IMR-90 (cell line): ENCODE measurements at regions not wholly inside any gene's neighbourhood (a gene's known extent, or its start where the extent isn't known, plus 50 kb on each side); places are given as distances from the start of the nearest gene placed in this dataset.

Experiments used
- ATAC-seq: fragments of 200-7000 bp; cut with Tn5 transposase; 2 replicates; pipeline ENCODE4 v1.9.1; 2020; ENCODE audit warnings: low read depth, mild to moderate bottlenecking, moderate library complexity
- BruUV-seq: library from RNA; stranded (reverse); fragments of 400-500 nt; replicated peaks from 2 replicates; lab custom pipeline; 2021; lab: Mats Ljungman, UMichigan
- CTCF ChIA-PET: fragments of 300-600 bp; formaldehyde crosslinking; extraction: SDS; loops from one replicate; lab custom pipeline; 2021; ENCODE audit warnings: antibody characterized with exemption; lab: Yijun Ruan, JAX
- POLR2A ChIA-PET: fragments of 300-600 bp; sonication (Branson Sonifier 250); formaldehyde crosslinking; loops from one replicate; lab custom pipeline; 2022; ENCODE audit warnings: antibody characterized with exemption; ENCODE audit not compliant: unreplicated experiment; lab: Charles Lee
- DNase-seq: peaks from one replicate; pipeline ENCODE4 v3.0.0; 2013
- H2AFZ ChIP-seq: replicated peaks from 2 replicates; pipeline ENCODE3; 2013; ENCODE audit warnings: low read length, mild to moderate bottlenecking; ENCODE audit not compliant: poor library complexity
- H2AK5ac ChIP-seq: 2 replicates; pipeline ENCODE4 v1.6.1; 2013; ENCODE audit warnings: low read depth, low read length, inconsistent platforms
- H2AK9ac ChIP-seq: replicated peaks from 2 replicates; pipeline ENCODE3; 2013; ENCODE audit warnings: mild to moderate bottlenecking, low read depth, low read length, moderate library complexity; ENCODE audit not compliant: poor library complexity
- H2BK120ac ChIP-seq: 2 replicates; pipeline ENCODE4 v1.6.1; 2013; ENCODE audit warnings: low read depth, low read length, inconsistent platforms
- H2BK15ac ChIP-seq: 3 replicates; pipeline ENCODE4 v1.6.1; 2013; ENCODE audit warnings: low read depth, low read length, inconsistent platforms
- H2BK20ac ChIP-seq: 2 replicates; pipeline ENCODE4 v1.6.1; 2013; ENCODE audit warnings: low read depth, mild to moderate bottlenecking, inconsistent platforms, low read length, moderate library complexity
- H2BK5ac ChIP-seq: 2 replicates; pipeline ENCODE4 v1.6.1; 2013; ENCODE audit warnings: mild to moderate bottlenecking, low read depth, low read length, inconsistent platforms; ENCODE audit not compliant: poor library complexity, severe bottlenecking
- H3K14ac ChIP-seq: replicated peaks from 2 replicates; pipeline ENCODE4 v1.6.1; 2013; ENCODE audit warnings: low read depth, low read length, inconsistent platforms
- H3K18ac ChIP-seq: 2 replicates; pipeline ENCODE4 v1.6.1; 2013; ENCODE audit warnings: low read depth, low read length, control low read depth
- H3K23ac ChIP-seq: 2 replicates; pipeline ENCODE4 v1.6.1; 2013; ENCODE audit warnings: low read depth, low read length, inconsistent platforms
- H3K27ac ChIP-seq: 2 replicates; pipeline ENCODE4 v1.5.1; 2013; ENCODE audit warnings: mild to moderate bottlenecking, control low read depth, low read length; ENCODE audit not compliant: insufficient read depth
- H3K27me3 ChIP-seq: 2 replicates; pipeline ENCODE4 v1.6.1; 2013; ENCODE audit warnings: low read length; ENCODE audit not compliant: control insufficient read depth, insufficient read depth
- H3K36me3 ChIP-seq: 2 replicates; pipeline ENCODE4 v1.6.1; 2013; ENCODE audit warnings: low read length, mixed read lengths; ENCODE audit not compliant: control insufficient read depth, insufficient read depth
- H3K4ac ChIP-seq: 2 replicates; pipeline ENCODE4 v1.6.1; 2013; ENCODE audit warnings: low read depth, low read length, inconsistent platforms
- H3K4me1 ChIP-seq: 2 replicates; pipeline ENCODE4 v1.6.1; 2013; ENCODE audit warnings: low read length, mixed read lengths; ENCODE audit not compliant: control insufficient read depth, insufficient read depth
- H3K4me2 ChIP-seq: 2 replicates; pipeline ENCODE4 v1.6.1; 2013; ENCODE audit warnings: low read depth, mild to moderate bottlenecking, control low read depth, low read length, moderate library complexity
- H3K4me3 ChIP-seq: 2 replicates; pipeline ENCODE4 v1.5.1; 2013; ENCODE audit warnings: low read depth, mild to moderate bottlenecking, control low read depth, low read length, moderate library complexity; ENCODE audit not compliant: insufficient read depth
- H3K56ac ChIP-seq: 2 replicates; pipeline ENCODE4 v1.6.1; 2013; ENCODE audit warnings: low read length, inconsistent platforms; ENCODE audit not compliant: insufficient read depth; ENCODE audit errors: extremely low read depth
- H3K79me1 ChIP-seq, 2 experiments: 2 replicates each; pipeline ENCODE4 v1.6.1; 2013; ENCODE audit warnings: low read length in 2 of 2, inconsistent platforms in 1 of 2, low read depth in 1 of 2
- H3K9ac ChIP-seq: 2 replicates; pipeline ENCODE4 v1.6.1; 2013; ENCODE audit warnings: low read depth, low read length, control low read depth
- H3K9me1 ChIP-seq: 2 replicates; pipeline ENCODE4 v1.6.1; 2013; ENCODE audit warnings: low read length, inconsistent platforms; ENCODE audit not compliant: insufficient read depth
- H3K9me3 ChIP-seq: 2 replicates; pipeline ENCODE4 v1.6.1; 2013; ENCODE audit warnings: low read length; ENCODE audit not compliant: control insufficient read depth, insufficient read depth
- H4K20me1 ChIP-seq: 2 replicates; pipeline ENCODE4 v1.6.1; 2013; ENCODE audit warnings: low read length, inconsistent platforms; ENCODE audit not compliant: insufficient read depth
- H4K5ac ChIP-seq: 2 replicates; pipeline ENCODE4 v1.6.1; 2013; ENCODE audit warnings: mild to moderate bottlenecking, low read depth, low read length, control low read depth
- H4K8ac ChIP-seq, 2 experiments: 2 replicates each; pipeline ENCODE4 v1.6.1; 2013; ENCODE audit warnings: low read depth in 2 of 2, low read length in 2 of 2, control low read depth in 1 of 2, inconsistent platforms in 1 of 2
- H4K91ac ChIP-seq: 2 replicates; pipeline ENCODE4 v1.6.1; 2013; ENCODE audit warnings: low read depth, low read length, inconsistent platforms; ENCODE audit not compliant: insufficient read depth
- BHLHE40 ChIP-seq: fragments of 150-350 bp; IDR thresholded peaks from 2 replicates; pipeline ENCODE4 v1.6.1; 2016; ENCODE audit warnings: mild to moderate bottlenecking, low read depth, low read length
- CEBPB ChIP-seq: IDR thresholded peaks from 2 replicates; pipeline ENCODE4 v1.6.1; 2012; ENCODE audit warnings: low read depth, low read length, improper control_type of control experiment
- CHD1 ChIP-seq: IDR thresholded peaks from 2 replicates; pipeline ENCODE4 v1.6.1; 2012; ENCODE audit warnings: low read depth, low read length, improper control_type of control experiment
- CTCF ChIP-seq: conservative IDR thresholded peaks from 2 replicates; pipeline ENCODE4 v1.5.1; 2012; ENCODE audit warnings: mild to moderate bottlenecking, low read depth, low read length, improper control_type of control experiment
- ELK1 ChIP-seq: fragments of 150-350 bp; IDR thresholded peaks from 2 replicates; pipeline ENCODE4 v1.6.1; 2016; ENCODE audit warnings: low read depth, mild to moderate bottlenecking, low read length, moderate library complexity, borderline replicate concordance
- FOS ChIP-seq: fragments of 150-350 bp; IDR thresholded peaks from 2 replicates; pipeline ENCODE4 v1.6.1; 2016; ENCODE audit warnings: low read depth, low read length
- MAZ ChIP-seq: IDR thresholded peaks from 2 replicates; pipeline ENCODE4 v1.6.1; 2012; ENCODE audit warnings: low read depth, mild to moderate bottlenecking, low read length, improper control_type of control experiment, moderate library complexity, borderline replicate concordance
- MXI1 ChIP-seq: IDR thresholded peaks from 2 replicates; pipeline ENCODE4 v1.6.1; 2012; ENCODE audit warnings: low read depth, mild to moderate bottlenecking, low read length, moderate library complexity, borderline replicate concordance
- NFE2L2 ChIP-seq: fragments of 150-350 bp; IDR thresholded peaks from 2 replicates; pipeline ENCODE4 v1.6.1; 2016; ENCODE audit warnings: low read depth, mild to moderate bottlenecking, low read length
- POLR2A ChIP-seq: IDR thresholded peaks from 2 replicates; pipeline ENCODE4 v1.6.1; 2012; ENCODE audit warnings: mild to moderate bottlenecking, low read depth, low read length
- RAD21 ChIP-seq: IDR thresholded peaks from 2 replicates; pipeline ENCODE4 v1.6.1; 2012; ENCODE audit warnings: low read length, improper control_type of control experiment
- RCOR1 ChIP-seq: IDR thresholded peaks from 2 replicates; pipeline ENCODE4 v1.6.1; 2012; ENCODE audit warnings: mild to moderate bottlenecking, low read length, improper control_type of control experiment; ENCODE audit not compliant: insufficient replicate concordance
- RFX5 ChIP-seq: IDR thresholded peaks from 2 replicates; pipeline ENCODE4 v1.8.0; 2012; ENCODE audit warnings: low read depth, mild to moderate bottlenecking, low read length, moderate library complexity
- dilution Hi-C: fragments of 300-500 bp; cut with HindIII; formaldehyde crosslinking; loops from one replicate; pipeline ENCODE4 v1.14.3; 2018; ENCODE audit warnings: low sequenced_read_pairs; ENCODE audit not compliant: unreplicated experiment
- in situ Hi-C: fragments of 300-500 bp; cut with MboI; formaldehyde crosslinking; loops from 3 replicates; pipeline ENCODE4 v1.14.3; 2019; ENCODE audit warnings: low sequenced_read_pairs, inconsistent platforms, mixed read lengths
- intact Hi-C: fragments of 100-400 bp; cut with micrococcal nuclease; formaldehyde crosslinking; loops from 2 replicates; pipeline ENCODE4 v1.10.0; 2022
- TF ChIP-seq, protein P1 (sequence below): fragments of 150-350 bp; IDR thresholded peaks from 2 replicates; pipeline ENCODE4 v1.6.1; 2017; ENCODE audit warnings: mild to moderate bottlenecking, antibody characterized with exemption, low read length, low read depth

GRCh38 chr9:80417211-80417773 lies 845.5 kb downstream of the TLE4 start:
- H3K56ac ChIP-seq: no peak overlapping the region
- no peak overlapping the region for H2AFZ ChIP-seq
- no peak overlapping the region for H2BK120ac ChIP-seq
- no peaks in the 10 kb centered on the region for H3K27me3 ChIP-seq
- no peak overlapping the region for H2AK5ac ChIP-seq
- no peak overlapping the region for H3K23ac ChIP-seq
- H4K5ac ChIP-seq: no peak overlapping the region
- no peak for DNase-seq
- no peak overlapping the region for H4K8ac ChIP-seq
- H3K79me1 ChIP-seq: no peaks in the 10 kb centered on the region
- BruUV-seq: no TSS peak
- no peak overlapping the region for H3K4me3 ChIP-seq
- H3K9ac ChIP-seq: no peak overlapping the region
- no peak for TF ChIP-seq ELK1
- no peak for TF ChIP-seq RAD21
- TF ChIP-seq CEBPB: no peak
- no peak for TF ChIP-seq FOS
- no peak for TF ChIP-seq BHLHE40
- no peak for TF ChIP-seq POLR2A
- TF ChIP-seq, protein P1, sequence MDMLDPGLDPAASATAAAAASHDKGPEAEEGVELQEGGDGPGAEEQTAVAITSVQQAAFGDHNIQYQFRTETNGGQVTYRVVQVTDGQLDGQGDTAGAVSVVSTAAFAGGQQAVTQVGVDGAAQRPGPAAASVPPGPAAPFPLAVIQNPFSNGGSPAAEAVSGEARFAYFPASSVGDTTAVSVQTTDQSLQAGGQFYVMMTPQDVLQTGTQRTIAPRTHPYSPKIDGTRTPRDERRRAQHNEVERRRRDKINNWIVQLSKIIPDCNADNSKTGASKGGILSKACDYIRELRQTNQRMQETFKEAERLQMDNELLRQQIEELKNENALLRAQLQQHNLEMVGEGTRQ: no peak
- no peak for TF ChIP-seq NFE2L2
- TF ChIP-seq CHD1: no peak
- no peak for TF ChIP-seq CTCF
- TF ChIP-seq RCOR1: no peak
- no peak for TF ChIP-seq MXI1
- TF ChIP-seq RFX5: no peak
- TF ChIP-seq MAZ: no peak
- intact Hi-C loops: no loop called here
- in situ Hi-C loops: no loop called here
- no peak overlapping the region for H3K14ac ChIP-seq
- no peaks in the 10 kb centered on the region for H3K36me3 ChIP-seq
- no peak overlapping the region for H4K91ac ChIP-seq
- ChIA-PET POLR2A (no interaction called here), CTCF (no interaction called here)
- no peak overlapping the region for H3K4me2 ChIP-seq
- no peaks in the 10 kb centered on the region for H3K4me1 ChIP-seq
- ATAC-seq: no peak
- H2BK15ac ChIP-seq: no peak overlapping the region
- no peaks in the 10 kb centered on the region for H4K20me1 ChIP-seq
- no peak overlapping the region for H3K18ac ChIP-seq
- no peak overlapping the region for H3K27ac ChIP-seq
- peaks cover 7% of the 10 kb centered on the region for H3K9me3 ChIP-seq
- no peak overlapping the region for H2BK5ac ChIP-seq
- no peaks in the 10 kb centered on the region for H3K9me1 ChIP-seq
- no peak overlapping the region for H2BK20ac ChIP-seq
- dilution Hi-C loops: no loop called here
- no peak overlapping the region for H2AK9ac ChIP-seq
- H3K4ac ChIP-seq: no peak overlapping the region
